DMS 273 (cell line): ENCODE measurements at regions not wholly inside any gene's neighbourhood (a gene's known extent, or its start where the extent isn't known, plus 50 kb on each side); places are given as distances from the start of the nearest gene placed in this dataset.
"Not testable (repeated sequence)": the region's sequence is repeated elsewhere in the genome, so short reads cannot be mapped to it uniquely, and the experiment has no call there.

Experiments used
- DNase-seq: peaks from one replicate; lab custom pipeline; 2025; ENCODE audit not compliant: unreplicated experiment; lab: John Stamatoyannopoulos, UW

DNA sequence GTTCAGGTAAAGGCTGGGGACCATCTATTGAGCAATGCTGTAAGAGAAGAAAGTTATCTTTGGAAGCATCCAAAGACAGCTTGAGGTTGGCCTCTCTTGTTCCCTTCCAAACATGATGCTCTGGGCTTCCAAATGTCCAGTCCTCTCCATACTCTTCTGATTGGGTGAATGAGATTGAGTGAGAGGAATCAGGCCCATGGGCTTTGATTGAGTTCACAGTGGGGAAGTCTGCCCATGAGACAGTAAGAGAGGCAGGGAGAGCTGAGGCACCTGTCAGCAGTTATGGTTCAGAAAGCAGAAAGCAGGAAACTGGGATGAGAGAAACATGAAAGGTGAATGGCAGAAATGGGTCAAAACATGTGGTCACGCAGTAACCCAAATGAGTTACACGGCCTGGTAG lies 1006.9 kb downstream of the VRK1 start:
- DNase-seq, result no peak

DNA sequence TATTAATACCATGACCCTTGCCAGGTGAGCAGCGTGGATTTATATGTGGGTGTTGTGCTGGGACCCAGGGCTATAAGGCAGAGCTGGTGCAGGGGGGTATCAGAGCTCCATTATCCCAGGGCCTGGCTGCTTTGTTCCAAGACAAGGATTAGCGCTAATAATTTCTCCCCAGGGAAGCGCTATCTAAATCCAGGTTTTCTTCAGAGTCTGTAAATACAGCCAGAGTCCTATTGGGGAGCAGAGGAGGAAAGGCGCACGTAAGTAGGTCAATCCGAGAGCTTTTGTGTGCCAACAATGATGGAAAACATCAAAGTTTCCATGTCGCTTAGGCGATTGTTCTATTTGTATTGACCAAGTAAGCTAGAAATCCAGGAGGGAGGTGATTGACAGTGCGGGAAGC lies 1009.7 kb downstream of the VRK1 start:
- DNase-seq, result no peak

DNA sequence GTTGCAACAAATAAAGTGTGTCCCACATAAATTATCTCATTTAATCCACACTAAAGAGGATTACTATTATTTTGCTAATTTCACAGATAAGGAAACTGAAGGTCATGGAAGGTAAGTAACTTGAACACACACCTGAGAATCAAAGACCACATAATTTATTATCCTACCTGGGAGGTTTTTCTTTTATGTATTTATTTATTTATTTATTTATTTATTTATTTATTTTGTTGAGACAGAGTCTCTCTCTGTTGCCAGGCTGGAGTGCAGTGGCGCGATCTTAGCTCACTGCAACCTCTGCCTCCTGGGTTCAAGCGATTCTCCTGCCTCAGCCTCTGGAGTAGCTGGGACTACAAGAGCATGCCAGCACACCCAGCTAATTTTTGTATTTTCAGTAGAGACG lies 1011.4 kb downstream of the VRK1 start:
- DNase-seq, result not testable (repeated sequence)

DNA sequence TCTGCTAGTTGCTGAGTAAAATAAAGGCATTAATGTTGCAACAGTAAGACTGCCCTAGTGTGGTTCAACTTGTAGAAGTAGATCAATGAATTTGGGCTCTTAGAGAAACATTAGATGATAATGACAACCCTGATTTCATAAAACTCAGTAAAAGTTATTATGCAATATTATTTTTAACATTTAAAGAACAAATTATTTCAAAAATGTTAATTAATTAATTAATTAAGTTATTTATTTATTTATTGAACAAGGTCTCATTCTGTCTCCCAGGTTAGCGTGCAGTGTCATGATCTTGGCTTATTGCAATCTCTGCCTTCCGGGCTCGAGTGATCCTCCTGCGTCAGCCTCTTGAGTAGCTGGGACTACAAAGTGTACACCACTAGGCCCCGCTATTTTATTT lies 1016.4 kb downstream of the VRK1 start:
- no peak for DNase-seq

DNA sequence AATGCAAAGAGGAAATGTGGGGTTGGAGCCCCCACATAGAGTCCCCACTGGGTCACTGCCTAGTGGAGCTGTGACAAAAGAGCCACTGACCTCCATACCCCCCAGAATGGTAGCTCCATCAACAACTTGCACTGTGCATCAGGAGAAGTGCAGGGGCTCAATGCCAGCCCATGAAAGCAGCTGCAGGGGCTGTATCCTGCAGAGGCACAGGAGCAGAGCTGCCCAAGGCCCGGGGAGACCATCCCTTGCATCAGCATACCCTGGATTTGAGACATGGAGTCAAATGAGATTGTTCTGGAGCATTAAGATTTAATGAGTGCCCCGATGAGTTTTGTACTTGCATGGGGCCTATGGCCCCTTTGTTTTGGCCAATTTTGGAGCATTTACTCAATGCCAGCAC lies 1023.6 kb downstream of the VRK1 start:
- no peak for DNase-seq

DNA sequence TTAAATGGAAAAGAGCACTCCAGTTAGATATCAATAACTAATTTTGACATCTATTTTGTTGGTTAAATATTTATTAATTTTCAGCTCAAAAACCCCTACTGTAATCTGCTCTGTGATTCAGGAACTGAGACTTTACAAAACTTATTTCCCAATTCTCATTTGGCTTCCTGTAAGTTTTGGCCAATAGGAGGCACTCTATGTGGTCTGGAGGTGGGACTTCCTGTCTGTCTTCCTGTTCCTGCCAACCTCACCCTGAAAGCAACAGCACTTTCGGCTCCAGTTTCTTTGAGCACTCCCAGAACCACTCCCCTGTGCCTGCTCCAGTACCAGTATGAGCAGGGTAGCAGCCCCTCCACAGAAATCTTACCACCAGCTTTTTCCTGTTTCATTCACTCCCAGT lies 1027.0 kb downstream of the VRK1 start:
- DNase-seq, result no peak

DNA sequence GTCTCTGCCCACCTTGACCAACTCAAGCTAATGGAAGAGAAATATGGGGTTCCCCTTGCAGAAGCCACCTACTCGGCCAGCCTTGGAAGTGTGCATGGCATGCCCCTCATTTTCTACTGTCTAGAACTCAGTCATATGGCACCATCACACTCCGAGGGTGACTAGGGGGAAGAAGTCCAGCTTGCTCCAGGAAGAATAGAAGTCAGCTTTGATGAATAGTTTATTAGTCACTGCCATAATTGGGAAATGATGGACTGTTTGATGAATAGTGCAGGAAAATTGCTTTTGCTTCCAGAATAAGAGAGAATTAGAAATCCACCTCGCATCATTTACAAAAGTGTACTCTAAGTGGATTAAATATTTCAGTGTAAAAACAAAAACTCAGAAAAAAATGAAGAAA lies 1030.6 kb downstream of the VRK1 start:
- no peak for DNase-seq

DNA sequence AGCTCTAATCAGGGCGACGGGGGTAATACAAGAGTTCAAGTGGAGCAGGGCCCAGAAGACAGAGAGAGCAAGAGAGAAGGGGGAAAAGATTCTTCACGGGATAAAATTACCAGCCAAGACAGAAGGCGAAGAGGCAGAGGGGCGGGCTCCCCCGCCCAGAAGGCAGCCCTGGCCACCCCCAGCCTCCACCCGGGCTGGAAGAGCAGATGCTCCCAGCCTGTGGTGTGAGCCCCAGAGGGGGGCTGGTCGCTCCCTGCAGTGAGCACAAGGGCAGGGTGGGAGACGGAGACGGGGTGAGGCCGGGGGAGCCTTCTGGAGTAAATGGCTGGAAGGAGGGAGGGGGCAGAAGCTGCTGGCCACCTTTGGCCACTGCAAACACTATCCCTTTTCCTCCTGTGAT lies 1035.6 kb downstream of the VRK1 start:
- DNase-seq, result no peak

DNA sequence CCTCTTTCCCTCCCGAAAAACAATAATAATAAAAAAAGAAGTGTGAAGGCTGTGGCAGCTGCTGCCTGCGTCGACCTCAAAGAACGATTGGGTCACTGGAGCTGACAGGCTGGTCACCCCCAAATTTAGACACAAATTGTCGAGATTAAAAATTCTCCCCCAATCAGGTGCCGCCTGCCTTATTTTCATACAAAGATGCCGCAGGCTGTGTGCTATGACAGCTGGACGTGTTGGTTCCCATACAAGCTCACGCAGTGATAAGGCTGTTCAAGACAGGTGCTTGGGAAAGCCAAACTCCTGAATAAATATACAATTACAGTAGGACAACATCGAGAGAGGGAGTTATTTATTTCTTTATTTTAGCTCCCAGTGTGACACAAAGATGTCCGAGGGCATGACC lies 1041.8 kb downstream of the VRK1 start:
- no peak for DNase-seq

DNA sequence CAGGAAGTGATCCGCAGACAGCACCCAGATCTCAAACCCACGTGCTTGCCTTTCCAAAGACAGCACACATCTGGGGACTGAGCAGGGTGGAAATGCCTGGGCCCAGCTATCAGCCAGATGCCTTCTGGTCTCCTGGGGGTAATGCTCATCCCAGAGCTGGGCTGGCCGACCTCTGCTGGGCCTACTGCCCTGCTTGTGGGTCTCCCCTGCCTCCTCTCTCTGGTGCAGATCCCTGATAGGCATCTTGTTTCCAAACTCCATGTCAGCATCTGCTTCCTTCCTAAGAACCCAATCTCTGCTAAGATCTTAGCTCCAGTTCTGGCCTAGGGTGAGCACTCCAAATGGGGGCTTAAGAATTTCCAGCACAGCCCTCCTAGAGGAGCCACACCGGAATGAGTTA lies 1043.0 kb downstream of the VRK1 start:
- no peak for DNase-seq

DNA sequence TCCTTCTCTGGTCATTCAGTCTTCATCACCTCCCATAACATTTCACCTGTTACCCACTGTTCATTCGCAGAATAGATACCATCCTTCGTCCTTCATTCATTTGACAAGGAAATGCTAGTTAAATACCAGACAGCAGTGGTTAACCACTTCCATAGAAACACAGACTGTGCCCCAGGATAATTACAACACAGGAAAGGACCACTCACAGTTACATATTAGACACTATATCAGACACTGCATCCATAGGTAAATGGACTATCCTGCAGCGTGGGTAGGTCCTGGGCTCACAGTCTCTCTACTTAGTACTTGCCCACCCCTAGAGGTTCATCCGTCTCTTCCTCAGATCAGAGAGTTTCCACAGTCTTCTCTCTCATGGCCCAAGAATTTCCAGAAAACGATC lies 1044.6 kb downstream of the VRK1 start:
- no peak for DNase-seq

DNA sequence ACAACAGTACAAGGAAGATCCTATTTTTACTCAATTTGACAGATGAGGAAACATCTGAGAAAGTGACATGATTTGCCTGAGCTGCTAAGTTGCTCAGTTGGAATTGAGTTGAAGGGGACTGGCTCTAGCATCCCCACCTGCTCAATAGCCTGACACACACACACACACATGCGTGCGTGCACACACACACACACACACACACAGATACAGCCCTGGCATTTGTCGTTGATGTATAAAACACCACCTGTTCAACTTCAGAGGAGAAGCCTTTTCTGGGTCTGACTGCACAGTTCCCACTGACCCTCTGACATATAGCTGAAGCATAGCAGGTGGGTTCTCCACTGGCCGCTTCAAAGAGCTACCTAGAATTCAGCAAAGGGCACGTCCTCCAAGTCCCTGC lies 1045.9 kb downstream of the VRK1 start:
- DNase-seq, result no peak

DNA sequence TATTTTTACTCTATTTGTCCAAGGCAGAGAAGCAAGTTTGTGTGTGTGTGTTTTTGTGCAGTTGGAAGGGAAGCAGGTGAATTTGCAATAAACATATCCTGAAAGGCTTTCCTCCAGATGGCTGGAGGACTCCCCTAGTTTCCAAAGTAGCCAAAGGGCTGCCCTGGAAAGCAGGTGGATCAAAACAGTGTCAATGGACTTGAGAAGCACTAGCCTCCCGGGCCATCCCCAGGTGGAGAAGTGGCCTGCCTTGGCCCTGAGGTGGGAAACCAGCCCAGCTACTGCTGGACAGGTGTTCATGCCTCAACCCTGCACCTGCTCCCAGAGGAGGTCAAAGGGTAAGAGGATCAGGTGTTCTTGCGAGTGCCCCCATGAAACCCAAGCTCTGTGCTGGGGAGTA lies 1046.9 kb downstream of the VRK1 start:
- no peak for DNase-seq

DNA sequence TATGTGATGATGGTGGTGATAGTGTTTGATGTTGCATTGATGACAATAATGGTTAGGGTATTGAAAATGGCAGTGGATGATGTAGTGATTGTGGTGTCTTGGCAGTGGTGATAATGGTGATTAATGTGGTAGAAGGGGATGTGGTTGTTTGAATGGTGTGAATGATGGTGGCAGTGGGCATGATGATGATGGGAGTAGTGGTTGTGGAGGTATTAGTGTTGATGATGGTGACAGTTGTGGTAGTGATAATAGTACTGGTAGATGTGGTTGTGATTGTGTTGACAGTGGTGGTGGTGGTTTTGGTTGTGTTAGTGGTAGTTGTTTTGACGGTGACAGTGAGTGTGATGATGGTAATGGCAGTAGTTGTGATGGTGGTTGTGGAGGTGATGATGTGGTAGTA lies 1049.0 kb downstream of the VRK1 start:
- no peak for DNase-seq

DNA sequence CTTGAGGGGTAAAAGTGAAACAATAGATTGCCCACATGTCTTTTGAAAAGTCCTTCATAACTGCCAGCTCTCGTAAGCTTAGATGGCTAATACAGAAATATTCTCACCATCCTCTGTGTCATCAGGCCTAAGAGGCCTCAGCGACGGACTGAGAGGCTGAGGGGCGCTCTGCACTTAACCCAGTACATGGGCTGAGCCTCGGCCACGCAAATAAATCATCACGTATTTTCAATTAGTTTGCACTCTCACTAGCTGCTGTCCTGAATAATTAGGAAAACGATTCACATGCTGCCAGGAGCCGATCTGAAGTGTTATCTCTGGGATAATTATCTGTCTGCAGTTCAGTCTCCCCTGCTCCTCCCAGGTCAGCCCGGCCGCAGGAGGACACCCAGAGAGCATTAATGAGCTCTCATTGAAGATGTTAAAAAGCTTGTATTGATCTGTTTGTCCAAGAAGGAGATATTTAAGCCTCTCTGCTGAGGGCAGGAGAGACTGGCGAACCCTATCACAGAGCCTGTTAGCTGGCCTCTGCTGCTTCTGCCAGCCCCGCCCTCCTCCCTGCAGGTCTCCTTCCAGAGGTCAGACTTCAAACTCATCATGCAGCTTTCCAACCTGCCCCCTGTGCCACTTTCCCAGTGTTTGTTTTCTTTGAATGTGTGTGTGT lies 1051.3 kb downstream of the VRK1 start:
- no peak for DNase-seq

DNA sequence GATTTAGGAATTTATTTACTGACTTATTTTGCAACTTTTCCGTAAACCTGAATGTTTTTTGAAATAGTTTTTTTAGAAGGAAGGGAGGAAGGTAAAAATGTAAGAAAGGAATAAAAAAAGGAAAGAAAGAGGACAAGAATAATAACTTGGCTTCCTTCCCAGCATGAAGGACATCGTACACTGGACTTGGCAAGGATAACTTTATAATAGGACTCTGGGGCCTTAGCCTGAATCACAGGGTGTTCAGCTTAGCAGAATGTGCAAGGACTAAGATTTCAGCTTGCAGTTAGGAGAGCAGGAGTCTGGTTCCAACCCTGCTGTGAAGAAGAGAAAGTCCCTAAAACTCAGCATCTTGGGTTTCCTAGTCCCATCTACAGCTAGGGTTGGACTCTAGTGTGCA lies 1053.3 kb downstream of the VRK1 start:
- DNase-seq, result no peak

DNA sequence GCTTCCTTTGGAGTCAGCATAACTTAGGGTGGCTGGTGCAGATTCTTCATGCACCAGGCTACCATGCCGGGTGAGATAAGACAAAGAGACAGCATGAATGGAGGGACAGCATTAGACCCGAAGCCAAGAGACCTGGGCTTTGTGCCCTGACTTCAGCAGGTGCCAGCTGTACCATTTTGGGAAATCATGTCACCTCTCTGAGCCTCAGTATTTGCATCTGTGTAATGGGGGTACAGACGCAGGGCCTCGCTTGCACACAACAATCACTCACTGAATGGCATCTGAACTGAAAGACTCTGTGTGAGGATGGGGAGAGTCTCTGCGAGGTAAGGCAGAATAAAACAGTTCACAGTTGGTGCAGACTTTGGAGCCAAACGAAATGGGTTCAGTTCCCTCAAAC lies 1053.7 kb downstream of the VRK1 start:
- DNase-seq, result no peak

DNA sequence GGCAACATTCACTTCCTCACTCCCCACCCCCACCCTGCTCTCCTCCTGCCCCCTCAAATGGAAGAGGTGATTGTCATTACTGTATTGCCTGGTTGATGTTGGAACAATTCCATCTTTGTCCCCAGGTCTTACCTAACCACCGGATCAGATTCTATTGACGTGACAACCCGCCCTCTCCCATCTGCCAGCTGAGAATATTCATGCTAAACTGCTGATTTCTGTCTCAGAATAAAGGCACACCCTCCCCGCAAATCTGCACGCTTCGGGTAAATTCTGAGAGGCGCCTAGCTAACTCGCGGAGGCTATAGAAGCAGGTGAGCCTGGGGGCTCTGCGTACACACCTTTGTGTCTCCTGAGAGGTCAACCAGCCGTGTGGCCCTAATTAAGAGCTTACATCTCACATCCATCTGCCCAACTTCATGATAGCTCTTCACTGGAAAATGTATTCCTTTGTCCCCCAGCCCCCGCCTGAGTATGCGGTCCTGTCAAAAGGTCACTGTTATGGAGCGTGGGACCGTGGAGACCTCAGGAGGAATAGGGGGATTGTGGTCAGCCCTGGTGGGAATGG lies 1054.3 kb downstream of the VRK1 start:
- DNase-seq, result no peak

DNA sequence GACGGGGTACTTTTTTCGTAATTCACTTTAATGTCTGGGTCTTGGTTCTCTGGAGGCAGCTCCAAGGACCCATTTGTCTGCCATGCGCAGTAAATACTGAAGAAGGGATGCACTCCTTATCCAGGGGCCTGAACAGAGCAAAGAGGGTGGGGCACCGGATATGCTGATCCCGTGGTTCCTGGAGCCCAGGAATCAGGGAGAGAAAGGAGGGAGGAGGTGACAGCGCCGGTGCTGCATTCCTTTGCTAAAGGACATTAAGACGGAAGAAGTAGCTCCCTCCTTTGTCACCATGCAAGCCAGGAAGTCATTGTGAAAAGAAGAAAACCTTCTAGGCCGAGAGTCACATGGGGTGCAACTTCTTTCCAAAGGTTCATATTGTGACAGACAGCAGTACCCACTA lies 1057.7 kb downstream of the VRK1 start:
- no peak for DNase-seq

DNA sequence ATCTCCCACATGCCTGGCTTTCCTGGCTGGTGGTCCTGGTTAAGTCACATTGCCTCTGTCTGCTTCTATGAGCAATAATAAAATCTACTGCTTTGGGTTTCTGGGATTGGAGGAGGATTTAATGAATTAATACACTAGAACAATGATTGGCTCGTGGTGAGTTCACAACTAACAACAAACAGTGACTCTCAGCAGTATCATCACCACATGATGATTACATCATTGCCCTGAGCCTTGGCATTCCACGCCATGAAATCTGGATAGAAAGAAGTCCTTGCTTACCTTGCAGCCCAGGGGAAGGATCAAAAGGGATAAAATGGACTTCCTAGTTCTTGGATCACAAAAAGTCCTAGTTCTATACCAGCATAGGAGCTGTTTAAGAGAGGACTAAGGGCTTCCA lies 1069.0 kb downstream of the VRK1 start:
- DNase-seq, result no peak

DNA sequence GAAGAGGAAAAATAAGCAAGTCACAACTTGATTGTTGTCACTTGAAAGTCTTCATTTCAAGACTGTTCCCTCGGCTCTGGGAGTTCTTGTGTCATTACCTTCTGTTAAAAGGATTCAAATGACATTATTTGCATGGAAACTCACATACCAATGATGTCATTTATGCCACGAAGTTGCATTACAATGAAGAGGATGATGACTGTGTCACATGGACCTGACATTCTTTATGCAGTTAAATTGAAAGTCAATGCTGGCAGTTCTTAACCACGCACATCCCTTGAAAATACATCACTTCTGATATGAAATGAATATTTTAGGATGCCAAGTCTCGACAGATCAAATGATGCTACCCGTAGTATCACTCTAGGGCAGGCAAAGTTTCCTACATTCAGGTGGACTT lies 1069.5 kb downstream of the VRK1 start:
- no peak for DNase-seq

DNA sequence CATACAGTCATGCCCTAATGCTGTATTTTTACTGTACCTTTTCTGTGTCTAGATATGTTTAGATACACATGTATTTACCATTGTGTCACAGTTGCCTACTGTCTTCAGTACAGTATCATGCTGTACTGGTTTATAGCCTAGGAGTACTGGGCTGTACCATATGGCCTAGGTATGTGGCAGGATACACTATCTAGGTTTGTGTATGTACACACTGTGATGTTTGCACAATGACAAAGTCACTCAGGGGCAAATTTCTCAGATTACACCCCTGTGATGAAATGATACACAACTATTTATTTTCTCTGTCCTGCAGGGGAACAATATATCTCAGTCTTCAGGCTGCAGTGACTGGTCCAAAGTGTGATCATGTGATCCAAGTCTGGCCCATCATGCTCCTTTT lies 1076.1 kb downstream of the VRK1 start:
- DNase-seq, result no peak

DNA sequence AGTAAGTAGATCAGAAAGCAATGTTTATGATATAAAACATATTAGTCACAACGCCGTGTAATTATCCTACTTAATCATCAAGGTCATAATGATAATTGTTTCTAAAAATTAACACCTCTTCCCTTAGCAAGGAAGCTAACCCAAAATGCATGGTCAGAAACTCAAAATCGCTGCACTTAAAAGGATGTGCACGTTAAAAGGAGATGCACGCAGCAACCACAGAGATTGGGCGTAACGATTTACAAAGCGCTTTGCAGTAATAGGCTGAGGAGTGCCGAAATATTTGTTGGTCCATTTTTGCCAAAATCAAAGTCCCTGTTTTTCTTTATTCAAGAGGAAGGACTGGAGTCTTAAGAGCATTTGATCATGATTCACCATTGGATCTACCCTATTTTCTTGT lies 1077.2 kb downstream of the VRK1 start:
- no peak for DNase-seq
